ENCODE measurements at regions not wholly inside any gene's neighbourhood (a gene's known extent, or its start where the extent isn't known, plus 50 kb on each side); places are given as distances from the start of the nearest gene placed in this dataset.
A peak's percentile ranks its signal among the peaks of the same experiment; 100 is the strongest.

GRCh38 chrX:42085836-42086235 lies 162.5 kb upstream of the CASK start:
- no peak for TF ChIP-seq CTCF (IDR thresholded peaks at IDR 0.05)
- Histone ChIP-seq H3K27ac (no peak overlapping the region), H3K9me3 (no peaks in the 10 kb centered on the region), H3K27me3 (replicated peaks; ENCODE audit: insufficient read depth) (no peaks in the 10 kb centered on the region), H3K36me3 (no peaks in the 10 kb centered on the region), H3K4me3 (no peak overlapping the region), H3K4me1 (ENCODE audit: control insufficient read depth in 1 of 2, low read depth in 2 of 2) (no peaks in the 10 kb centered on the region)
- DNase-seq (ENCODE audit: low spot score) (no peak), ATAC-seq (ENCODE audit: insufficient number of reproducible peaks, low FRiP score, low read depth) (no peak)

GRCh38 chrX:42079968-42080367 lies 156.6 kb upstream of the CASK start:
- DNase-seq (ENCODE audit: low spot score): no peak
- H3K4me3 ChIP-seq: no peak overlapping the region
- peak overlapping the region in 1 of 2 donors; percentile 21 for H3K27ac ChIP-seq
- no peaks in the 10 kb centered on the region for H3K36me3 ChIP-seq
- TF ChIP-seq CTCF (IDR thresholded peaks at IDR 0.05): no peak
- H3K9me3 ChIP-seq: no peaks in the 10 kb centered on the region
- no peaks in the 10 kb centered on the region for H3K4me1 ChIP-seq (ENCODE audit: control insufficient read depth in 1 of 2, low read depth in 2 of 2)
- no peaks in the 10 kb centered on the region for H3K27me3 ChIP-seq (replicated peaks; ENCODE audit: insufficient read depth)
- no peak for ATAC-seq (ENCODE audit: insufficient number of reproducible peaks, low FRiP score, low read depth)

GRCh38 chrX:42077675-42078074 lies 154.3 kb upstream of the CASK start:
- Histone ChIP-seq H3K27ac (no peak overlapping the region), H3K4me3 (no peak overlapping the region), H3K4me1 (ENCODE audit: control insufficient read depth in 1 of 2, low read depth in 2 of 2) (no peaks in the 10 kb centered on the region), H3K36me3 (no peaks in the 10 kb centered on the region), H3K9me3 (no peaks in the 10 kb centered on the region), H3K27me3 (replicated peaks; ENCODE audit: insufficient read depth) (no peaks in the 10 kb centered on the region)
- no peak for TF ChIP-seq CTCF (IDR thresholded peaks at IDR 0.05)
- ATAC-seq (ENCODE audit: insufficient number of reproducible peaks, low FRiP score, low read depth): no peak
- no peak for DNase-seq (ENCODE audit: low spot score)

- TF ChIP-seq CTCF (IDR thresholded peaks at IDR 0.05): no peak
- H3K9me3 ChIP-seq: no peaks in the 10 kb centered on the region
Measured at GRCh38 chrX:42075032-42075431, 151.7 kb upstream of the CASK start.

GRCh38 chrX:42073448-42073847 lies 150.1 kb upstream of the CASK start:
- TF ChIP-seq CTCF (IDR thresholded peaks at IDR 0.05): no peak
- no peaks in the 10 kb centered on the region for H3K36me3 ChIP-seq
- DNase-seq (ENCODE audit: low spot score): no peak
- H3K27me3 ChIP-seq (replicated peaks; ENCODE audit: insufficient read depth): no peaks in the 10 kb centered on the region
- ATAC-seq (ENCODE audit: insufficient number of reproducible peaks, low FRiP score, low read depth): no peak
- H3K4me3 ChIP-seq: no peak overlapping the region
- no peaks in the 10 kb centered on the region for H3K4me1 ChIP-seq (ENCODE audit: control insufficient read depth in 1 of 2, low read depth in 2 of 2)
- no peaks in the 10 kb centered on the region for H3K9me3 ChIP-seq
- no peak overlapping the region for H3K27ac ChIP-seq

More at GRCh38 chrX:42075032-42075431, 151.7 kb upstream of the CASK start:
- Histone ChIP-seq H3K27ac (no peak overlapping the region), H3K4me3 (no peak overlapping the region), H3K27me3 (replicated peaks; ENCODE audit: insufficient read depth) (no peaks in the 10 kb centered on the region), H3K36me3 (no peaks in the 10 kb centered on the region), H3K4me1 (ENCODE audit: control insufficient read depth in 1 of 2, low read depth in 2 of 2) (no peaks in the 10 kb centered on the region)
- ATAC-seq (ENCODE audit: insufficient number of reproducible peaks, low FRiP score, low read depth): no peak
- no peak for DNase-seq (ENCODE audit: low spot score)

All from thoracic aorta (tissue), 2 donors.